Activated CD4-positive, alpha-beta T cell treated with anti-CD3 and anti-CD28 coated beads, Interleukin-2, amount 10 ng/mL, durations not matched to agents 7 days and 5 days (primary cell): ENCODE measurements at regions not wholly inside any gene's neighbourhood (a gene's known extent, or its start where the extent isn't known, plus 50 kb on each side); places are given as distances from the start of the nearest gene placed in this dataset.

Experiments used
- CTCF ChIA-PET: fragments of 350-600 bp; sonication (Branson Sonifier 250); formaldehyde crosslinking; loops from one replicate; lab custom pipeline; 2021; ENCODE audit warnings: antibody characterized with exemption; lab: Charles Lee
- POLR2A ChIA-PET: fragments of 350-600 bp; sonication (Branson Sonifier 250); formaldehyde crosslinking; loops from one replicate; lab custom pipeline; 2021; ENCODE audit warnings: antibody characterized with exemption; lab: Charles Lee
- DNase-seq: peaks from one replicate; pipeline ENCODE4 v3.0.0-alpha.2; 2020
- H3K27ac Mint-ChIP-seq: one replicate; pipeline ENCODE4 v1.8.0; 2021; ENCODE audit warnings: mild to moderate bottlenecking, moderate library complexity, mixed read lengths
- H3K27me3 Mint-ChIP-seq: one replicate; pipeline ENCODE4 v1.8.0; 2021; ENCODE audit warnings: mixed read lengths
- H3K36me3 Mint-ChIP-seq: one replicate; pipeline ENCODE4 v1.8.0; 2021; ENCODE audit warnings: low read depth, mixed read lengths
- H3K4me1 Mint-ChIP-seq: one replicate; pipeline ENCODE4 v1.8.0; 2021; ENCODE audit warnings: mixed read lengths
- H3K4me3 Mint-ChIP-seq: one replicate; pipeline ENCODE4 v1.8.0; 2021; ENCODE audit warnings: mild to moderate bottlenecking, moderate library complexity, mixed read lengths
- H3K9me3 Mint-ChIP-seq: one replicate; pipeline ENCODE4 v1.8.0; 2021; ENCODE audit warnings: mixed read lengths

DNA sequence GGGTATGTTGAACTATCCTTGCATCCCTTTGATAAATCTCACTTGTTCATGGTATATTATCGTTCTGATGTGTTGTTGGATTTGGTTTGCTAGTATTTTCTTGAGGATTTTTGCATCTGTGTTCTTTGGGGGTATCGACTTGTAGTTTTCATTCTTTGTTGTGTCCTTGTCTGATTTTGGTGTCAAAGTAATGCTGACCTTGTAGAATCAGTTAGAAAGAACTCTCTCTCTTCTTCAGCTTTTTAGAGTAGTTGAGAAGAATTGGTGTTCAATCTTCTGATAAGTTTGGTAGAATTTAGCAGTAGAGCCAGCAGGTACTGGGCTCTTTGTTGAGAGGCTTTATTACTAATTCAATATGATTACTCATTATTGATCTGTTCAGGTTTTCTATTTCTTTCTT is 707.2 kb upstream of the LRFN5 start:
- H3K9me3 Mint-ChIP-seq = peaks cover 10% of the 10 kb centered on the region
- H3K27ac Mint-ChIP-seq = no peak overlapping the region
- H3K36me3 Mint-ChIP-seq = no peaks in the 10 kb centered on the region
- no peaks in the 10 kb centered on the region for H3K27me3 Mint-ChIP-seq
- H3K4me1 Mint-ChIP-seq = no peaks in the 10 kb centered on the region
- H3K4me3 Mint-ChIP-seq = no peak overlapping the region
- POLR2A ChIA-PET = no interaction called here
- CTCF ChIA-PET = no interaction called here
- no peak for DNase-seq

DNA sequence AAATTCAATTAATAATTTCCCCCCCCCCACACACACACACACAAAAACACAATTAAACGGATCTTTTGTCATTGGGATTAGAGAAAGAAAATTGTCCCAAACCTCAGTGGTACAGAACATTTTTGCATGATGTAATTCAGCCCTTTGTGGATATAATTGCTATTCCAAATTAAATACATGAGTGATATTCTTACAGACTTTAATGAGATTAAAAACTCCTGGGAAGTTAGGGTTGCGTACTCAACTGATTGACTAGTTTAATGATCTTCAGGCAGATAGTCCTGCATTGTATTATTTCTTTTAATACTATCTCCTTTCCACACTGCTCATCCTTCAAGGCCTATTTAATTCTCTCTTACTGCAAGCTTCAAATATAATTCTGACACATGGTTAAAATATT is 711.8 kb upstream of the LRFN5 start:
- Mint-ChIP-seq H3K4me1 (no peaks in the 10 kb centered on the region), H3K4me3 (no peak overlapping the region), H3K9me3 (peaks cover 13% of the 10 kb centered on the region), H3K27me3 (no peaks in the 10 kb centered on the region), H3K36me3 (no peaks in the 10 kb centered on the region), H3K27ac (no peak overlapping the region)
- ChIA-PET POLR2A (no interaction called here), CTCF (no interaction called here)
- DNase-seq = no peak

- H3K4me3 Mint-ChIP-seq = no peak overlapping the region
- POLR2A ChIA-PET = no interaction called here
- peaks cover 7% of the 10 kb centered on the region for H3K9me3 Mint-ChIP-seq
- CTCF ChIA-PET = no interaction called here
- DNase-seq = no peak
- H3K27me3 Mint-ChIP-seq = no peaks in the 10 kb centered on the region
- H3K36me3 Mint-ChIP-seq = no peaks in the 10 kb centered on the region
- H3K4me1 Mint-ChIP-seq = no peaks in the 10 kb centered on the region
- no peak overlapping the region for H3K27ac Mint-ChIP-seq
Observed at GRCh38 chr14:40889126-40889525, 717.5 kb upstream of the LRFN5 start.

DNA sequence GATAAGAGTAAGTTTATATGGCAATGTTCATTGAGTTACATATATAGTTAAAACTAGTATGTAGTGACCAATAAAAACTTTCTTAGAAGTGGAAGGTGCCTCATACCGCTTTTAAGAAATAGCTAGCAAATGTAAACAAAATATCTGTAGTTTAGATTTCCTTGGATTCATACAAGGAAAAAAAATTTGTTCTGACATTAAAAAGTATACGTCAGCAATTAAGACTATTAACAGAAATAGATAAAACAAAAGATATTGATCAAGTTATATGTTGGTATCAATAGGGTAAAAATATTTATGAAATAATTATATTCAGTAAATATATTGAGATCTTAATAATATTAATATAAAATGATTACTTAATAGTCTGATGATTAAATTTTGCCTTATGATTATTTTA is 718.8 kb upstream of the LRFN5 start:
- Mint-ChIP-seq H3K4me1 (no peaks in the 10 kb centered on the region), H3K36me3 (no peaks in the 10 kb centered on the region), H3K27ac (no peak overlapping the region), H3K4me3 (no peak overlapping the region), H3K9me3 (peaks cover 7% of the 10 kb centered on the region), H3K27me3 (no peaks in the 10 kb centered on the region)
- ChIA-PET POLR2A (no interaction called here), CTCF (no interaction called here)
- no peak for DNase-seq

DNA sequence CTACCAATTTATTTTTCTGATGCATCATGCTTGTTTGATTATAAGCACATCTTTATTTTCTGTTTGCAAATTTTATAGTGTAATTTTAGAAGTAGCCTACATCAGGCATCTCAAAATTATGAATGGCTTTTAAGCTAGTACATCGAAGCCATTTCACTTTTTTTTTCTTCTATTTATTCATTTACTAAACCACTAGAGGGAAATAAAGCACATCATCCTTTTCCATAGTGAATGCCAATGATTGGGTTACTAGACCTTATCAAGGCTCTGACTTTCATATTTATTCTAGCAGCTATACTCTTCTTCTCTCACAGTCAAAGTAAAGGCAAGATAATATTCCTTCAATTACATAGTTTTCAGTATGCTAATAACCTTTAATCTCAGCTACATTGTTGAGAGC is 736.4 kb upstream of the LRFN5 start:
- no peak for DNase-seq
- H3K4me1 Mint-ChIP-seq = no peaks in the 10 kb centered on the region
- no peaks in the 10 kb centered on the region for H3K27me3 Mint-ChIP-seq
- no peak overlapping the region for H3K27ac Mint-ChIP-seq
- no peak overlapping the region for H3K4me3 Mint-ChIP-seq
- ChIA-PET CTCF (no interaction called here), POLR2A (no interaction called here)
- no peaks in the 10 kb centered on the region for H3K36me3 Mint-ChIP-seq
- peaks cover 2% of the 10 kb centered on the region for H3K9me3 Mint-ChIP-seq

DNA sequence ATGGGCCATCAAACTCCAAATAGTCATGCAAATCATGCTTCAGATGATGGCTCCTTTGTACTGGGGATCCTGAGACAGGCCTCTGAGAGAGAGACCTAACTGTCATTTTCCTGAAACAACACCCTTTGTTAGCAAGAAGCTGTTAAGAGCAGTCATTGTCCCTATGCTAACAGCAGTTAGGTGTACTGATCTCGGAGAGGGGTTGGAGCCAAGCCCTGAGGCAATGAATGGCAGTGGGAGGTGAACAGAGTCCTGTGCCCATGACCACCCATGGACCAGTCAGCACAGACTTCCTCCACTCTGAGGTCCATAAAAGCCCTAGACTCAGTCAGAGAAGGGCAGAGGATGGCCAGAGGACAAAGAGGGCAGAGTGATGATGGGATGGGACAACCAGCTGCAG is 747.6 kb upstream of the LRFN5 start:
- H3K4me1 Mint-ChIP-seq = no peaks in the 10 kb centered on the region
- H3K4me3 Mint-ChIP-seq = no peak overlapping the region
- no peaks in the 10 kb centered on the region for H3K27me3 Mint-ChIP-seq
- peaks cover 16% of the 10 kb centered on the region for H3K9me3 Mint-ChIP-seq
- no peak overlapping the region for H3K27ac Mint-ChIP-seq
- POLR2A ChIA-PET = no interaction called here
- DNase-seq = no peak
- no peaks in the 10 kb centered on the region for H3K36me3 Mint-ChIP-seq
- CTCF ChIA-PET = no interaction called here

- ChIA-PET CTCF (no interaction called here), POLR2A (no interaction called here)
- Mint-ChIP-seq H3K4me1 (no peaks in the 10 kb centered on the region), H3K4me3 (no peak overlapping the region), H3K9me3 (peaks cover 9% of the 10 kb centered on the region), H3K36me3 (no peaks in the 10 kb centered on the region), H3K27me3 (no peaks in the 10 kb centered on the region), H3K27ac (no peak overlapping the region)
- DNase-seq = no peak
Observed at GRCh38 chr14:40855343-40855742, 751.3 kb upstream of the LRFN5 start.

DNA sequence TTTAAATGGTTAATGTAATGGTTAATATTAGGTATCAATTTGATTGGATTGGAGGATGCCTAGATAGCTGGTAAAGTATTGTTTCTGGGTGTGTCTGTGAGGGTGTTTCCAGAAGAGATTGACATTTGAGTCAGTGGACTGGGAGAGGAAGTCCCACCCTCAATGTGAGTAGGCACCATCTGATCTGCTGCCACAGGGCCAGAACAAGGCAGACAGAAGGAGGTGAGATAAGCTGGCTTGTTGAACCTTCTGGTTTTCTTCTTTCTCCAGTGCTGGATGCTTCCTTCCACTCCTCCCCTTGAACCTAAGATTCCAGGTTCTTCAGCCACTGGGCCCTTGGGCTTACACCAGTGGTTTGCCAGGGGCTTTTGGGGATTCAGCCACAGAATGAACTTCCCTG is 756.5 kb upstream of the LRFN5 start:
- Mint-ChIP-seq H3K4me1 (no peaks in the 10 kb centered on the region), H3K27me3 (no peaks in the 10 kb centered on the region), H3K27ac (no peak overlapping the region), H3K4me3 (no peak overlapping the region), H3K9me3 (no peaks in the 10 kb centered on the region), H3K36me3 (no peaks in the 10 kb centered on the region)
- CTCF ChIA-PET = no interaction called here
- POLR2A ChIA-PET = no interaction called here
- DNase-seq = no peak

GRCh38 chr14:40847480-40847879 is 759.2 kb upstream of the LRFN5 start:
- POLR2A ChIA-PET = no interaction called here
- no peaks in the 10 kb centered on the region for H3K36me3 Mint-ChIP-seq
- no peaks in the 10 kb centered on the region for H3K4me1 Mint-ChIP-seq
- H3K27me3 Mint-ChIP-seq = no peaks in the 10 kb centered on the region
- CTCF ChIA-PET = no interaction called here
- H3K4me3 Mint-ChIP-seq = no peak overlapping the region
- H3K9me3 Mint-ChIP-seq = no peaks in the 10 kb centered on the region
- no peak for DNase-seq
- no peak overlapping the region for H3K27ac Mint-ChIP-seq

DNA sequence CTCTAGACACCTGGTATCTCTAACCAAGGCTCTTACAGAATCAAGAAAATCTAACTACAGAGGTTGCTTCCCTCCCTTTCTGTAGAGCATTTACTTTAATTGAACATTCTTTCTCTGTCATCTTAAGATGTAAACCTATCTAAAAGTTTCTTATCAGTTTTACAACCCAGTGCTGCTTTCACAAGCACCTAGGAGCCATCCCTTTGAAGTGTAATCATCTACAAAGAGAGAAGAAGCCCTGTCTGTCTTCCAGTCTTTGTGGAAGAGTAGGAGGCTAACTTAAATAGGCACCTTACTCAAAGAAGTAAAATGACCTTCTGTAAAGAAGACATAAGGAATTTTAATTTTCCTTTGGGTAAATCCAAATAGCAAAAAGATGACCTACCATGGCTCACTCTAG is 763.9 kb upstream of the LRFN5 start:
- Mint-ChIP-seq H3K9me3 (peaks cover 3% of the 10 kb centered on the region), H3K36me3 (no peaks in the 10 kb centered on the region), H3K4me1 (no peaks in the 10 kb centered on the region), H3K27ac (no peak overlapping the region), H3K4me3 (no peak overlapping the region), H3K27me3 (no peaks in the 10 kb centered on the region)
- ChIA-PET CTCF (no interaction called here), POLR2A (no interaction called here)
- DNase-seq = no peak

DNA sequence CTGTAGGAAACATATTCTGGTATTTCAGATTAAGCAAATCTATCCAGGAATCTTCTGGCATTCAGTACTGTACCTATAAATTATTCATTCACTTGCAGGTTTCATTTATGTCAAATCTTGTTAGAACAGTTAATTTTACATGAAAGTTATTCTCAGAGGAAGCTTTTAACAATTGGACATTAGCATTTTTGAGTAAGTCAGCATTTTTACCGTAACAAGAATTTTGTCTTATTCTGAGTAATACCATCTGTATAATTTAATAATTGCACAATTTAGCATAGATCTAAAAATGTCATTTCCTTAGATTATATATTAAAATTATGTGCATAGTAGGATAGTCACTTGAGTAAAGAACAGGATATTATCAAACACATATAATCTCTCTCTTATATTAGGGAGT is 764.8 kb upstream of the LRFN5 start:
- Mint-ChIP-seq H3K4me3 (no peak overlapping the region), H3K36me3 (no peaks in the 10 kb centered on the region), H3K9me3 (peaks cover 3% of the 10 kb centered on the region), H3K27me3 (no peaks in the 10 kb centered on the region), H3K4me1 (no peaks in the 10 kb centered on the region), H3K27ac (no peak overlapping the region)
- CTCF ChIA-PET = no interaction called here
- no peak for DNase-seq
- POLR2A ChIA-PET = no interaction called here

DNA sequence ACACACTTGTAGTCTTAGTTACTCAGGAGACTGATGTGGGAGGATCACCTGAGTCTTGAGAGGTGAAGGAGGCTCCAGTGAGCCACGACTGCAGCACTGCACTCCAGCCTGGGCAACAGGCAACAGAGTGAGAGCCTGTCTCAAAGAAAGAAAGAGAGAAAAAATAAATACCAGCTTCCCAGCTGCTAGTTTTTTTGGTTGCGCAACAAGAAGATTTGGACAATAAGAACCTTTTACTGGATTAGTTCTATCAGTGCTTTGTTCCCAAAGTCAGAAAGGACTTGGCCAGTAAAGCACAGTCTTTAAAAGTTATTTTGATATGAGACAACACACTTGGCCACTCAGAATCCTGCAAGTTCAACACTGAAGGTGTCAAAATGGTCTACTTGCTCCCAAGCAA is 768.1 kb upstream of the LRFN5 start:
- no peaks in the 10 kb centered on the region for H3K27me3 Mint-ChIP-seq
- peaks cover 3% of the 10 kb centered on the region for H3K9me3 Mint-ChIP-seq
- ChIA-PET POLR2A (no interaction called here), CTCF (interaction anchor here (0.6 kb wide), 1 partner anchor 10 kb away, joined by 3 read pairs; no protein-coding TSS in a partner anchor)
- no peaks in the 10 kb centered on the region for H3K36me3 Mint-ChIP-seq
- DNase-seq = no peak
- H3K4me3 Mint-ChIP-seq = no peak overlapping the region
- H3K4me1 Mint-ChIP-seq = no peaks in the 10 kb centered on the region
- no peak overlapping the region for H3K27ac Mint-ChIP-seq

- CTCF ChIA-PET = no interaction called here
- Mint-ChIP-seq H3K9me3 (peaks cover 4% of the 10 kb centered on the region), H3K36me3 (no peaks in the 10 kb centered on the region), H3K27ac (no peak overlapping the region), H3K4me1 (no peaks in the 10 kb centered on the region), H3K27me3 (no peaks in the 10 kb centered on the region), H3K4me3 (no peak overlapping the region)
- DNase-seq = no peak
- POLR2A ChIA-PET = no interaction called here
Observed at GRCh38 chr14:40806471-40806870, 800.2 kb upstream of the LRFN5 start.

DNA sequence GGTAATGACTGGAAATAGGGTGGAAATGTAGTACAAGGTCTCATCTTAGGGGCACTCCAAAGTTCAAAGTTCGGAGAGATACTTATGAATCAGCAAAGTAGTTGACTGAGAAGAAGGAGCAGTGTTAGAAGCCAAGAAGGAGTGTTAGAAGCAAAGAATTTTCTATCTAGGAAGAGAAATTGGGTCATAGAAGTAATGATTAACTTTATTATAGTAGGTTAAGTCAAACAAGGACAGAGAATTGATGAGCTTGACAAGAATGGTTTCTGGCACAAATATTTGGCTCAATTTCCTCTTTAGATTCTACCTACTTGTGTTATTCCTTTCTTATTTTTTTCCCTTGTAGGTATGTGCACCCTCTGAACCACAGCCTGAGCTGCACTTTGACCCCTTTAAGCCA is 810.5 kb upstream of the LRFN5 start:
- DNase-seq = no peak
- Mint-ChIP-seq H3K4me1 (no peaks in the 10 kb centered on the region), H3K36me3 (no peaks in the 10 kb centered on the region), H3K4me3 (no peak overlapping the region), H3K27me3 (no peaks in the 10 kb centered on the region), H3K9me3 (peaks cover 10% of the 10 kb centered on the region), H3K27ac (no peak overlapping the region)
- POLR2A ChIA-PET = no interaction called here
- CTCF ChIA-PET = no interaction called here
